Choroid plexus epithelial cell (primary cell): ENCODE measurements at regions not wholly inside any gene's neighbourhood (a gene's known extent, or its start where the extent isn't known, plus 50 kb on each side); places are given as distances from the start of the nearest gene placed in this dataset.

Experiments used
- DNase-seq: peaks from one replicate; pipeline ENCODE4 v3.0.0-alpha.2; 2010; ENCODE audit warnings: low read depth
- H3K4me3 ChIP-seq: 2 replicates; pipeline ENCODE4 v1.5.1; 2011; ENCODE audit warnings: low read depth, mild to moderate bottlenecking, control low read depth, low read length, moderate library complexity
- TF ChIP-seq, protein P1 (sequence below): conservative IDR thresholded peaks from 2 replicates; pipeline ENCODE4 v1.5.1; 2011; ENCODE audit warnings: low read depth, mild to moderate bottlenecking, control low read depth, inconsistent platforms, low read length, moderate library complexity

DNA sequence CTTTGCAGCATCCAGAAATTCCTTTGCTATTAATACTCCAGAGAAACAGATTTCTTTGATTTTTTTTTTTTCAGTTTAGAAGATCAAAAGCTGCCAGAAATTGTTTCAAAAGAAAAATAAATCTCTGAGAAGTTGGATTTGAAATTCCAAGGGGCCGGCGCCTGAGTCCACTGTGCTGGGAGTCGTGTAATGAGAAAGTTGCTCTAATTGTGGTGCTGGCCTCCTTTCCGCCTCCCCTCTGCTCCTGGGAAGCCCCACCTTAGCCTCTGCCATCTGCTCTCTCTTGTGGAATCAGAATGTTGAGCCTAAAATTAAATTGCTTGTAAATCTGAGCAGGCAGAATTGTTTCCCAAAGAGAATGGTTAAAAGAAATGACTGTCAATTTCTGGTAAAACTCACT lies 93.3 kb downstream of the EMX2 start:
- TF ChIP-seq, protein P1, sequence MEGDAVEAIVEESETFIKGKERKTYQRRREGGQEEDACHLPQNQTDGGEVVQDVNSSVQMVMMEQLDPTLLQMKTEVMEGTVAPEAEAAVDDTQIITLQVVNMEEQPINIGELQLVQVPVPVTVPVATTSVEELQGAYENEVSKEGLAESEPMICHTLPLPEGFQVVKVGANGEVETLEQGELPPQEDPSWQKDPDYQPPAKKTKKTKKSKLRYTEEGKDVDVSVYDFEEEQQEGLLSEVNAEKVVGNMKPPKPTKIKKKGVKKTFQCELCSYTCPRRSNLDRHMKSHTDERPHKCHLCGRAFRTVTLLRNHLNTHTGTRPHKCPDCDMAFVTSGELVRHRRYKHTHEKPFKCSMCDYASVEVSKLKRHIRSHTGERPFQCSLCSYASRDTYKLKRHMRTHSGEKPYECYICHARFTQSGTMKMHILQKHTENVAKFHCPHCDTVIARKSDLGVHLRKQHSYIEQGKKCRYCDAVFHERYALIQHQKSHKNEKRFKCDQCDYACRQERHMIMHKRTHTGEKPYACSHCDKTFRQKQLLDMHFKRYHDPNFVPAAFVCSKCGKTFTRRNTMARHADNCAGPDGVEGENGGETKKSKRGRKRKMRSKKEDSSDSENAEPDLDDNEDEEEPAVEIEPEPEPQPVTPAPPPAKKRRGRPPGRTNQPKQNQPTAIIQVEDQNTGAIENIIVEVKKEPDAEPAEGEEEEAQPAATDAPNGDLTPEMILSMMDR = no peak
- H3K4me3 ChIP-seq = no peak overlapping the region
- no peak for DNase-seq

DNA sequence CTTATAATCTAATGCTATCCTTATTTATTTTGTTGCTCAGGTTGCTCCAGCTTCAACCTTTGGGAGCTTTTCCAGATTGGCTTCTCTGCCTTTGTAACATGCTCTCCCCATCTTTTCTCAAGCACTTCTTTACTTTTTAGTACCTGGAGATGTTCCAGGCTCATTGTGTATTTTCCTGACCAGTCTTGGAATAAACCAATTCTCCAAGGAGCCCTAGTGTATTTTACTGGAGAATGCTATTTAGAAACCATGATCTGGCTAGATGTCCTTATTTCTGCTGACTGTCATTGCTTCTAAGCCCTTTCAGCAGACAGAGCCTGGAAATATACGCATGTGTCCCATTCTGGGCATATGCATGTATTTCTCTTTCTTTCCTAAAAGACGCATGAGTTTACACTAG lies 95.7 kb downstream of the EMX2 start:
- no peak overlapping the region for H3K4me3 ChIP-seq
- TF ChIP-seq, protein P1 = no peak

DNA sequence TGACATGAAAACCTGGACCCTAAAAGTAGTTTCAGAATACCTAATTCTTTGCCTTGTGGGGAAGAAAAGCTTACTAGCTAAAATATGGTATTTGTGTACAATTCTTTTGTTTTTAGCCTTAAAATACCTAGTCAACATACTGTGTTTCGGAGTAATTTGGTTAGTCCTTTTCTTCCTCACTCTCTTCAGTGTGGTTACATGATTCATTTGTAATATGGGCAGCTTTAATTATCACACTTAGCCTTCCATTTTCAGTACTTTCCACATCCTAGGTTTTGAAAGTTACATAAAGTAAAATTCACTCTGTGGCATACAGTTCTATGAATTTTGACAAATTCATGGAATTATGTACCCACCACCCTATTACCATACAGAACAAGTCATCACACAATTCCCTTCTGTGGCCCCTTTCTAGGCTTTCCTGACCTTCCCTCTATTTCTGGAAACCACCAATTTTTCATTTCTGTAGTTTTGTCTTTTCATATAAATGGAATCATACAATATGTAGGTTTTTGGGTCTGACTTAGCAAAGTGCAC lies 96.2 kb downstream of the EMX2 start:
- H3K4me3 ChIP-seq = no peak overlapping the region
- DNase-seq = no peak
- TF ChIP-seq, protein P1 = no peak

More for the DNA sequence above, 95.7 kb downstream of the EMX2 start:
- no peak for DNase-seq

DNA sequence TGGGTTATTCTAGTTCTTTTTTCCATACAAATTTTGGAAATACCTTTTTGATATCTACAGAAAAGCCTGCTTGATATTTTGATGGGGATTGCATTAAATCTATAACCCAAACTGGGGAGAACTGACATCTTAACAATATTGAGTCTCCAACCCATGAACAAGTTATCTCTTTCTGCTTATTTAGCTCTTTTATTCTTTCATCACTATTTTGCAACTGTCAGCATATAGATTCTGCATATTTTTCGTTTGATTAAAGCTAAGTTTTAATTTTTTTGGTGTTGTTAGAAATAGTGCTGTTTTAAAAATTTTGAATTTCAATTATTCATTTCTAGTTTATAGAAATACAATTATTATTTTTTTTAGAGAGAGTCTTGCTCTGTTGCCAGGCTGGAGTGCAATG lies 97.9 kb downstream of the EMX2 start:
- TF ChIP-seq, protein P1 = no peak
- no peak overlapping the region for H3K4me3 ChIP-seq
- DNase-seq = no peak

DNA sequence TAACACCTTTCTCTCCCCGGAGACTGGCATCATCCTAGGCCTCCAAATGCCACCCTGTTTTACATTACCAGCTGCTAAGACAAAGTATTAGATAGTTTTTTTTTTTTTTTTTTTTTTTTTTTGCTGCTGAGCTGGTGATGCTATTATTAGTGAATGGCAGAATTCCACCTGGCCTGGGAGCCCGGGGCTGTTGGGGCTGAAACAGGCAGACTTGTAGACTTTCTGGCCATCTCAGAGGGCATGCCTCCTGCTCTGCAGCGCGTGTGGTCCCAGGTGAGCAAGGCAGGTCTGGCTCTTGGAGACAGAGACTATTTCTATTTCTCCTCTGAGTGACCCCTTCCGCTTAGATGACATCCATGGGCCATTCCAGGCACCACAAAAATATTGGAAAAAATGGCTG lies 104.2 kb downstream of the EMX2 start:
- DNase-seq = no peak
- TF ChIP-seq, protein P1 = no peak
- no peak overlapping the region for H3K4me3 ChIP-seq

DNA sequence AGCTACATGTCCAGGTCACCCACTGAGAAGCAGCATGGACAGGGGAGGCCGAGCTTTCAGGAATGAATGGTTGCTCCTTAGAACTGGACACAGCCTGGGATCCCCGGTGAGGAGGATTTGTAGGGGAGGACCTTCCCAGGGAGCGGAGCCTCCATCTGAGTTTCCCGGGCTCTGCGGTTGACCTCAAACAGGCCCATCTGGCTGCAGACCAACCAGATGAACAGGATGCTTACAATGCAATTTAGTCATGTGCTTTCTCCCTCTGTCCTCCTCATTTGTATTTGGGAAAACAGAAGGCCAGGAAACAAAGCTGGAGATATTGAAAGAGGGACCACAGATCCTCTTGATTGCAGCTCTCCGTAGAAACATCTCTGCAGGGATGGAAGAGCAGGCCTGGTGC lies 104.8 kb downstream of the EMX2 start:
- TF ChIP-seq, protein P1 = no peak
- H3K4me3 ChIP-seq = no peak overlapping the region
- DNase-seq = peak; percentile 16

DNA sequence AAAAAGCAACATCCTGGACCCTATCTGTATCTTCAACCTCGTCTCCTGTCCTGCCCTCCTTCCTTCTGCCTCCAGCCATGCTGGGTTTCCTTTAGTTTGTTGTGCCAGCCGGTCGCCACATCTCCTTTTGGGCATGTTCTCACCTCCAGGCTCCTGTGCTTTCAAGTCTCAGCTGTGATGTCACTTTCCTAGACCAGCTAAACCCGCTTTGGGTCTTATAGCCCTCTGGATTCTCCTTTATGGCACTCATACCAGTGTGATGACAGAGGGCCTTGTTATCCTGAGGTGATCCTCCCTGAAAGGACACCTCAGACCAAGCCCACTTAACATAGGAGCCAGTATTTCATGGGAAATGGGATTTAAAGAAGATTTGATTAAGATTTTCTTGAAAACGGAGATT lies 108.6 kb downstream of the EMX2 start:
- TF ChIP-seq, protein P1 = no peak
- no peak for DNase-seq
- H3K4me3 ChIP-seq = no peak overlapping the region
